Glomerular endothelial cell (primary cell): ENCODE measurements at regions not wholly inside any gene's neighbourhood (a gene's known extent, or its start where the extent isn't known, plus 50 kb on each side); places are given as distances from the start of the nearest gene placed in this dataset.
"Not testable (repeated sequence)": the region's sequence is repeated elsewhere in the genome, so short reads cannot be mapped to it uniquely, and the experiment has no call there.

ENCODE experiments used
- DNase-seq: peaks from one replicate; pipeline ENCODE4 v3.0.0-alpha.2; 2011; ENCODE audit warnings: low read depth, low spot score; ENCODE audit errors: extremely low read depth

DNA sequence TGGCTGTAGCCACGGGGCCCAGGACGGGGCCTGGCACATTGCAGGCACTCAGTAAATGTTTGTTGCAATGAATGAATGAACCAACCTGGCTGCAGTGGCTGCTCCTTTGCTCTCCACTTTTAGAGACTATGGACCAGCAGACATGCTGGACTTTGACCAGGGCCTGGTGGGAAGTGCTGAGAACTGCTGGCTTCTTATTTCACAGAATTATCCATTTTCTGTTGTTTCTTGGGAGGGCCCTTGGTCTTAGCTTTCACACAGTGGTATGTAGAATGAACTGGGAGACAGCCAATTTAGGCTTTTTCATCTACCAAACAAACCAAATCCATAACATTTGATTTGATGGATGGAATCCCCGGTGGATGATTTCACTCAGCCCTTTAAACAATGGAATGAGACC, 78.0 kb upstream of the LHFPL2 start:
- DNase-seq, result no peak

DNA sequence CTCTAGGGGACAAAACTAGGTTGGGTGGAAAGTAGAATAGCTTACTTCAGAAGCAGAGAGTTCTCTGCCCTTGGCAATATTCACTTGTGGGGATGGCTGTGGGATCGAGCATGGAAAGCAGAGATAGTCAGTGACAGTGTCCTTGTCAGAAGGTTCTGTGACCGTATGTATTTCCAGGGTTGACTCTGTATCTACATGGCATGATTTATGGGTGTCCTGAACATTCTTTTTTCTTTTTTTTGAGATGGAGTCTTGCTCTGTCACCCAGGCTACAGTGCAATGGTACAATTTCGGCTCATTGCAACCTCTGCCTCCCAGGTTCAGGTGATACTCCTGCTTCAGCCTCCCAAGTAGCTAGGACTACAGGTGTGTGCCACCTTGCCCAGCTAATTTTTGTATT, 77.4 kb upstream of the LHFPL2 start:
- DNase-seq, result no peak

DNA sequence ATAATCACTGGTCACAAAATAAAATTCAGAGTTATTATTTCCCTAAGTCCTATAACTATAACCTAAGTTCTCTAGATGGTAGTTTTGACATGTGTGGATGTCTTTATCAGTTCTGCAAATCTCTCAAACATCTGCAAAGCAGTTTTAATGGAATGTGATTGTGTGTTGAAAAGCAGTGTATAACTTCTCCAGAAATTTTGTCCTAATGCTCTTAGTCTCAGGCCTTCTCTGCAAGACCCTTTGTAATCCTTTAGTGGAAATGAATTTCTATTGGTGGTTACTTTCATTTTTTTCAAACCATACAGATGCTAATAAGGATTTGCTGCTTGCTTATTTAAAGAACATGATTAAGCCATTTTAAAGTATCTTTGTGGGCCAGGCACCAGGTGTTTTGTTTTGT, 75.5 kb upstream of the LHFPL2 start:
- no peak for DNase-seq

- DNase-seq, result no peak
Observed at GRCh38 chr5:78720997-78721396, 72.4 kb upstream of the LHFPL2 start.

DNA sequence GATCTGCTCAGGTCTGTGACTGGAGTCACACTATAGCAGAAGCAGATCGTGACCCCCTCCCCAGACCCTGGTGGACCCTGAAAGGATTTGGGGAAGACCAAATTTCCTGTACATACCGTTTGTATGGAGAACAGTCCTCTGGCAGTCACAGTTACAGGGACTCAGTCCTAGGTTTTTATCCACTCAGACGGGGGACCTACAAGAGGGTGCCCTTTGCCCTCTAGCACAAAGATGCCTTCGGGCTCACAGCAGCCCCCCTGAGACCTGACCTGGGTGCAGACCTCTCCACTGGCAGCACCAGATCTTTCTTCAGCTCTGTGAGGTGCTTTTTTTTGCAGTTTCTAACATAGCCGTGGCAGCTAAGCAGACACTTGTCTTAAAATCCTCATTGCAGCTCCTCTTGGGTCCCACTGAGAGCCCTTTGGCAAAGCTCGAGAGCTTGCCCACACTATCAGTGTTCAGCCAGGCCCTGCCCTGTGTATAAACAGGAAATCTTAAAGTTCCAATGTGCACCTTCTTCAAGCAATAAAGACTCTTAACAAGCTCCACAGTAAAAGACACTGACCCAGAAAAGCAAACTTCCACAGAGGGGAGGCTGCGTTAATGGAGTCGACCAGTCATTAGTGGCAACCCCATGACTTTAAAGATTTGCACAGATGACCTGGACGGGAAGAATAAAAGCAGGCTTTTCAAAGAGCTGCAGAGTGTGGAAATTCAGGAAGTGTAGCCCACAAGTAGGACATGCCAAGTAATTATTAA, 71.8 kb upstream of the LHFPL2 start:
- no peak for DNase-seq

GRCh38 chr5:78719504-78720219, 71.1 kb upstream of the LHFPL2 start:
- DNase-seq, result no peak

GRCh38 chr5:78718824-78719223, 70.3 kb upstream of the LHFPL2 start:
- no peak for DNase-seq

DNA sequence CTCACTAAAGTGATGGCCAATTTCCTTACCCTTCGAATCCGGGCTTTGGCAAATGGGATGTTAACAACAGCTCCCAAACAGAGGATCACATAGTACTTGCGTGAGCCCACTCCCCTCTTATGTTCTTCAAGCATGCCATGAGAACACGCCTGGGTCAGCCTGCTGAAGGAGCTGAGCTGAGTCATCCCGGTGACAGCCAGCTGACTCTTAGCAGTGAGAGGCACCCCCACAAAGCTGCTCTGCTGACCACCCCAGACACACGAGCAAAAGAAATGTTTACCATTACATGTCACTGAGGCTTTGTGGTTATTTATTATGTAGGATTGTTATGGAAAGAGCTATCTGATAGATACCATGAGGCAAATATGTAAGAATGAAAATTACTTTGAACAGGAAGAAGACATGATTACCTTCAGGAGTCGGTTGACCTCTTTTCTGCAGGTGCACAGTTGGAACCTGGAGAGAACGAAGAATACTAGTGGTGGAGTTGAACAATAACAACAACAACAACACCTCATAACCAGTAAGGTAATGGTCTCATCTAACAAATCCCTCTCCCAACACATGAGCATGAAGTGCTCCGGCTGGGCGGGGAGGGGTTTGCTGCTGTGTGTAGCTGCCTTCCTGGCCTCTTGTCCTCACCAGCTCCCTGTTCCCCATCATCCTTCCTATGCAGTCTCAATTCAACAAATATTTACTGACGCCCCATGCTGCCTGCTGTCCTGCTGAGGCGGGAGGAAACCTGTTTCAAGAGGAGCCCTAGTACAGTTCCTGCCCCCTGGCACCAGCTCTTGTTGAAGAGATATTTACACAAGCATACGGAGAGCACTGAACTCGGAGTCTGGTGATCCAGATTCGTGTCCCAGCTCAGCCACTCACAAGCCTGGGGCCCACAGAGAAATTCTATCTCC, 69.4 kb upstream of the LHFPL2 start:
- no peak for DNase-seq

DNA sequence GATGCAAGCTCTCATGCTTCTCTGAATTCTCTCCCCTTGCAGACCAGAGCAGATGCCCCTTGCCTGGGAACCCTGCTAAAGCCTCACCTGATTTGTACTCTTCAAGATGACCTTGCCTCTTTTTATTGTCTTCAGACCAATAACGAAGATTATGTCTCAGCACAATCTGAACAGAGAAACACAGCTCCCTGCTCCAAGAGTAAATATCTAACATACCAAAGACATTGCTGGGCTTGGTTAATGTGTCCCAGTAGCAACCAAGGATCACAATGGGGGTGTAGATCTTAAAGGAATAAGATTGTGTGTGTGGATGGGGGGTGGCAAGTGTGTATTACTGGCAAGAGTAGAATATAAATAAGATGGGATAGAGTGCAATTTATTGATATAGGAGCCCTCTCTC, 67.6 kb upstream of the LHFPL2 start:
- no peak for DNase-seq

DNA sequence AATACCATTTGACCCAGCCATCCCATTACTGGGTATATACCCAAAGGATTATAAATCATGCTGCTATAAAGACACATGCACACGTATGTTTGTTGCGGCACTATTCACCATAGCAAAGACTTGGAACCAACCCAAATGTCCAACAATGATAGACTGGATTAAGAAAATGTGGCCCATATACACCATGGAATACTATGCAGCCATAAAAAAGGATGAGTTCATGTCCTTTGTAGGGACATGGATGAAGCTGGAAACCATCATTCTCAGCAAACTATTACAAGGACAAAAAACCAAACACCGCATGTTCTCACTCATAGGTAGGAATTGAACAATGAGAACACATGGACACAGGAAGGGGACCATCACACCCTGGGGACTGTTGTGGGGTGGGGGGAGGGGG, 66.8 kb upstream of the LHFPL2 start:
- DNase-seq, result not testable (repeated sequence)

DNA sequence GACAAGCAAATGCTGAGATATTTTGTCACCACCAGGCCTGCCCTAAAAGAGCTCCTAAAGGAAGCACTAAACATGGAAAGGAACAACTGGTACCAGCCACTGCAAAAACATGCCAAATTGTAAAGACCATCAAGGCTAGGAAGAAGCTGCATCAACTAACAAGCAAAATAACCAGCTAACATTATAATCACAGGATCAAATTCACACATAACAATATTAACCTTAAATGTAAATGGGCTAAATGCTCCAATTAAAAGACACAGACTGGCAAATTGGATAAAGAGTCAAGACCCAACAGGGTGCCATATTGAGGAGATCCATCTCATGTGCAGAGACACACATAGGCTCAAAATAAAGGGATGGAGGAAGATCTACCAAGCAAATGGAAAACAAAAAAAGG, 63.1 kb upstream of the LHFPL2 start:
- DNase-seq, result not testable (repeated sequence)

DNA sequence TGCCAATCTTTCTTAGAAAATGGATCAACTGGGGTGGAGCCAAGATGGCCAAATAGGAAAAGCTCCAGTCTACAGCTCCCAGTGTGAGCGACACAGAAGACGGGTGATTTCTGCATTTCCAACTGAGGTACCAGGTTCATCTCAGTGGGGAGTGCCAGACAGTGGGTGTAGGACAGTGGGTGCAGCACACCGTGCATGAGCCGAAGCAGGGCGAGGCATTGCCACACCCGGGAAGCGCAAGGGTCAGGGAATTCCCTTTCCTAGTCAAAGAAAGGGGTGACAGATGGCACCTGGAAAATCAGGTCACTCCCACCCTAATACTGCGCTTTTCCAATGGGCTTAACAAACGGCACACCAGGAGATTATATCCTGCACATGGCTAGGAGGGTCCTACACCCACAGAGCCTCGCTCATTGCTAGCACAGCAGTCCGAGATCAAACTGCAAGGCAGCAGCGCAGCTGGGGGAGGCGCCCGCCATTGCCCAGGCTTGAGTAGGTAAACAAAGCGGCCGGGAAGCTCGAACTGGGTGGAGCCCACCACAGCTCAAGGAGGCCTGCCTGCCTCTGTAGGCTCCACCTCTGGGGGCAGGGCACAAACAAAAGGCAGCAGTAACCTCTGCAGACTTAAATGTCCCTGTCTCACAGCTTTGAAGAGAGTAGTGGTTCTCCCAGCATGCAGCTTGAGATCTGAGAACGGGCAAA, 61.3 kb upstream of the LHFPL2 start:
- not testable (repeated sequence) for DNase-seq

GRCh38 chr5:78706825-78707224, 58.3 kb upstream of the LHFPL2 start:
- no peak for DNase-seq

DNA sequence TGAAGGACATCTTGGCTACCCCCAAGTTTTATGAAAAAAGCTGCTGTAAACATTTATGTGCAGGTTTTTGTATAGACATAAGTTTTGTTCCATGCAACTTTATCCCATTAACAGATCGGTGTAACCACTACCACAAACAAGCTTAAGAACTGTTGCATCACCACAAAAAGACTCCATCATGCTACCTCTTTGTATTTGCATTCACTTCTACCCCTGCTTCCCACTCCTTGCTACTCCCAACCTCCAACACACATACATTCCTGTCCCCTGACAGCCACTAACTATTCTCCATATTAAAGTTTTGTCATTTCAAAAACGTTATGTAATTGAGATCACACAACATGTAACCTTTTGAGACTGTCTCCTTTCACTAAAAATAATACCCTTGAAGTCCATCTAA, 57.8 kb upstream of the LHFPL2 start:
- no peak for DNase-seq

DNA sequence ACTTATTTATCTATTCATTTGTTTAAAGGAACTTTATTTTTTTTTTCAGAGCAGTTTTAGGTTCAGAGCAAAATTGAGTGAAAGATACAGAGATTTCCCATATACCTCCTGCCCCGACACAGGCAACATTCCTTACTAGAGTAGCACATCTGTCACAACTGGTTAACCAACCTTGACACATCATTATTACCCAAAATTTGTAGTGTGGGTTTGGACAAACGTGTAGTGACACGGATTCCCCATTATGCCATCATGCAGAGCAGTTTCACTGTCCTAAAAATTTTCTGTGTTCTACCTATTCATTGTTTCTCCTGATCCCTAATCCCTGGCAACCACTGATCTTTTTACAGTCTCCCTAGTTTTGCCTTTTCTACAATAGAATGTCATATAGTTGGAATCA, 57.3 kb upstream of the LHFPL2 start:
- no peak for DNase-seq

DNA sequence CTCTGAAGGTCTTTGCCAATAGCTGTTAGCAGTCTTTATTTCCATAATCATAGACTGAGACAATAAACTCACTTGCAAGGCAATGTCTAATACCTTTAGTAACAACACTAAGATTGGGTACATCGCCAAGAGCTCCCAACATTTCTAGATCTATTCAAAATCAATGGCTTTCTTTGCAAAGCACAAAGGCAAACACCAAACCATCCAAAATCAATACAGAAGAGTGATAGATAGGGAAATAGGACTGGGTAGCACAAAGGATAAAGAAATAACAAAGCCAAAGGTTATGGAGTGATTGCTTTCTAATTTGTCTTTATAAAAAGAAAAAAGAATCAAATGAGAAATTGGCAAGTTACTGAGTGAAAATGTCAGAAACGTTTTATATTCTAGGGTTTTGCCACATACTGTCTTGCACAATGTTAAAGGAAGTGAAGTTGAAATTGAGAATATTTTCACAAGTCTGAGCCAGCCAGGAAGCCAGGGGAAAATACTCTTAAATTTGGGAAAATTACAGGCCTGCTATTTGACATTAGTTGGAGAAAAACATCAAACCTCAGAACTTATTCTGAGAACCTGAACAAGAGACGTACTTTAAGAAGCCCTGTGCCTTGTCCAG, 53.3 kb upstream of the LHFPL2 start:
- DNase-seq, result no peak

DNA sequence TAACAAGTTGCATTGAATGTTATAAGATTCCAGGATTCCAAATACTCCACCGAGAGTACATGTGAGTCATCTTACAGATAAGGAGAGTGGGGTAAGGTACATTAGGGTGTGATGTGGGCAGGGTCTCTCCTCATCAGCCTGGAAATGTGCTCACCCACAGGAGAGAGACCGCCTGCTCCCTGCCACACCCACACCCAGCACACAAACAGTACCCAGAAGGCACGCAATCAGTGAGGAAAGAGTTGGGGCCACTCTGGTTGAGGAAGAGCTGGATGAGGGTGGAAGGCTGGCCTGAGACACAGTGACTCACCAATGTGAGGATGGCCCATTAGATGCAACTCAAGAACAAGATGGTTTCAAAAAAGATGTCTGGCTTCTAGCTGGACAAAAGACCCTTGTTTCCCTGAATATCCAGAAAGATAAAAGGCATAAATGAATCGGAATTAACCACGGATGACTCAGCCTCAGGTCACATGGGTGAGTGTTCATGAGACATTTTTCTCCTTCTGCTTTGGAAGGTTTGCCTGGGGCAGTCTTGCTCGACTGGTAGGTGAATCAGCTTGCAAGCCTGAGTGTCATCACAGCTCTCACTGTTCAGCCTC, 51.1 kb upstream of the LHFPL2 start:
- peak; percentile 42 for DNase-seq

DNA sequence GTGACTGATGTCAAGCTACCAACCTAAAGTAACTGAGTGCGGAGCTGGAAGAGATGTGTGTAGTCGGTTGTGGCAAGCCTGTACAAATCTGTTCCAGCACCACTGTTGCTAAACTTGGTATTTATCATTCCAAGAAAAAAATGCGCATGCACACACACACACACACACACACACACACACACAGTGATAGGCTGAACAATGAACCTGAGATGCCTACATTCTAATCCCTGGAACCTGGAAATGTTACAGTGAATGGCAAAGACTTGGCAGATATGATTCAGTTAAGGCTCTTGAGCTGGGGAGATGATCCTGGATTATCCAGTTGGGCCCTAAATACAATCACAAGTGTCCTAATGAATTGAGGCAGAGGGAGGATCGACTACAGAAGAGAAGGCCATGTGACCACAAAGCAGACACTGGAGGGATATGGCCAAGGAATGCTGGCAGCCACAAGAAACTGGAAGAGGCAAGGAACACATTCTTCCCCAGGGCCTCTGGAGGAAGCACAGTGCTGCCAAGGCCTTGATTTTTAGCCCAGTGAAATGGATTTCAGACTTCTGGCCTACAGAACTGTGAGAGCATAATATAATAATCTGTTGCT, 49.7 kb upstream of the LHFPL2 start:
- no peak for DNase-seq
